OCI-LY1 (cell line): ENCODE measurements at regions not wholly inside any gene's neighbourhood (a gene's known extent, or its start where the extent isn't known, plus 50 kb on each side); places are given as distances from the start of the nearest gene placed in this dataset.

Source experiments
- H2AFZ ChIP-seq: fragments of 200-600 bp; sonication (generic), shearing (Covaris generic); 2 replicates; pipeline ENCODE4 v1.6.0; 2014; ENCODE audit warnings: antibody characterized with exemption, mild to moderate bottlenecking, low read length
- H3F3A ChIP-seq: fragments of 200-600 bp; sonication (generic), shearing (Covaris generic); 2 replicates; pipeline ENCODE4 v1.6.0; 2014; ENCODE audit warnings: mild to moderate bottlenecking, antibody characterized with exemption, low read length, moderate library complexity; ENCODE audit not compliant: insufficient read depth
- H3K27ac ChIP-seq: fragments of 200-600 bp; sonication (generic); 2 replicates; pipeline ENCODE4 v1.5.1; 2014; ENCODE audit warnings: low read length, mixed run types, mild to moderate bottlenecking, low read depth; ENCODE audit not compliant: poor library complexity, severe bottlenecking
- H3K27me3 ChIP-seq: fragments of 200-600 bp; sonication (generic); 2 replicates; pipeline ENCODE4 v1.6.0; 2014; ENCODE audit warnings: antibody characterized with exemption, mild to moderate bottlenecking, low read length, moderate library complexity; ENCODE audit not compliant: insufficient read depth
- H3K36me3 ChIP-seq: fragments of 200-600 bp; sonication (generic); 2 replicates; pipeline ENCODE4 v1.6.1; 2014; ENCODE audit warnings: mild to moderate bottlenecking, antibody characterized with exemption, low read length, moderate library complexity, mixed read lengths; ENCODE audit not compliant: insufficient read depth
- H3K4me1 ChIP-seq: fragments of 200-600 bp; sonication (generic); 2 replicates; pipeline ENCODE4 v1.5.1; 2014; ENCODE audit warnings: mild to moderate bottlenecking, low read length, moderate library complexity; ENCODE audit not compliant: insufficient read depth, severe bottlenecking
- H3K4me2 ChIP-seq: fragments of 200-600 bp; sonication (generic), shearing (Covaris generic); 2 replicates; pipeline ENCODE4 v1.6.1; 2014; ENCODE audit warnings: low read length
- H3K4me3 ChIP-seq: fragments of 200-600 bp; sonication (generic); 2 replicates; pipeline ENCODE4 v1.5.1; 2014; ENCODE audit warnings: low read length, low read depth, mild to moderate bottlenecking, mixed read lengths; ENCODE audit not compliant: poor library complexity, severe bottlenecking
- H3K79me2 ChIP-seq: fragments of 200-600 bp; shearing (Covaris generic); 2 replicates; pipeline ENCODE4 v1.6.1; 2016; ENCODE audit warnings: mixed run types, low read length, mixed read lengths; ENCODE audit not compliant: insufficient read depth
- H3K9ac ChIP-seq: fragments of 200-600 bp; sonication (generic), shearing (Covaris generic); 2 replicates; pipeline ENCODE4 v1.6.1; 2014; ENCODE audit warnings: mild to moderate bottlenecking, low read length, mixed read lengths
- H3K9me2 ChIP-seq: fragments of 200-600 bp; sonication (generic), shearing (Covaris generic); 2 replicates; pipeline ENCODE4 v1.6.1; 2014; ENCODE audit warnings: low read depth, mild to moderate bottlenecking, low read length, mixed read lengths
- H3K9me3 ChIP-seq: fragments of 200-600 bp; shearing (Covaris generic); 2 replicates; pipeline ENCODE4 v1.6.1; 2014; ENCODE audit warnings: low read length, mixed read lengths
- H4K20me1 ChIP-seq: fragments of 200-600 bp; sonication (generic), shearing (Covaris generic); 2 replicates; pipeline ENCODE4 v1.6.0; 2016; ENCODE audit warnings: mild to moderate bottlenecking, low read length; ENCODE audit not compliant: insufficient read depth
- EZH2 ChIP-seq: fragments of 200-600 bp; sonication (generic), shearing (Covaris generic); IDR thresholded peaks from 2 replicates; pipeline ENCODE4 v1.8.0; 2017; ENCODE audit warnings: borderline replicate concordance, mixed run types, mild to moderate bottlenecking, antibody characterized with exemption, low read length, moderate library complexity, mixed read lengths
- TF ChIP-seq, protein P1 (sequence below): fragments of 200-600 bp; sonication (generic), shearing (Covaris generic); IDR thresholded peaks from 2 replicates; pipeline ENCODE4 v1.5.1; 2017; ENCODE audit warnings: mild to moderate bottlenecking, antibody characterized with exemption, low read length, moderate library complexity, mixed read lengths

DNA sequence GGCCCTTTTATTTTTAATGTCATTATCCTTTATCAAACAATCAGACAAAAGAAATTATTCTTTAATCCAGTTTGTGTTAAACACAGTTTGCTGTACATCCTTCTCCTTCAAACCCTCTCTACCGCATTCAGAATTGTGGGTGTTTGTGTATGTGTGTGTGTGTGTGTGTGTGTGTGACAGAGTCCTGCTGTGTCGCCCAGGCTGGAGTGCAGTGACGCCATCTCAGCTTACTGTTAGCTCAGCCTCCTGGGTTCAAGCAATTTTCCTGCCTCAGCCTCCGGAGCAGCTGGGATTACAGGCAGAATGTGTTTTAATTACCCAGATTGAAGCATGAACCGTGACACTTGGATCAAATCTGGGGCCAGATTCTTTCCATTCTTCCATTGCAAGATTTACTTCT lies 723.7 kb downstream of the DCDC2C start:
- no peaks in the 10 kb centered on the region for H3K9me3 ChIP-seq
- H3K27ac ChIP-seq = no peak overlapping the region
- H3F3A ChIP-seq = no peaks in the 10 kb centered on the region

GRCh38 chr2:4445821-4446220 lies 742.4 kb downstream of the DCDC2C start:
- H3F3A ChIP-seq = no peaks in the 10 kb centered on the region
- H3K27me3 ChIP-seq = no peaks in the 10 kb centered on the region
- no peak overlapping the region for H2AFZ ChIP-seq
- no peaks in the 10 kb centered on the region for H3K79me2 ChIP-seq
- H4K20me1 ChIP-seq = no peaks in the 10 kb centered on the region
- no peaks in the 10 kb centered on the region for H3K9me2 ChIP-seq
- H3K36me3 ChIP-seq = no peaks in the 10 kb centered on the region
- H3K4me2 ChIP-seq = no peak overlapping the region
- H3K9ac ChIP-seq = no peak overlapping the region
- no peaks in the 10 kb centered on the region for H3K9me3 ChIP-seq
- TF ChIP-seq, protein P1, sequence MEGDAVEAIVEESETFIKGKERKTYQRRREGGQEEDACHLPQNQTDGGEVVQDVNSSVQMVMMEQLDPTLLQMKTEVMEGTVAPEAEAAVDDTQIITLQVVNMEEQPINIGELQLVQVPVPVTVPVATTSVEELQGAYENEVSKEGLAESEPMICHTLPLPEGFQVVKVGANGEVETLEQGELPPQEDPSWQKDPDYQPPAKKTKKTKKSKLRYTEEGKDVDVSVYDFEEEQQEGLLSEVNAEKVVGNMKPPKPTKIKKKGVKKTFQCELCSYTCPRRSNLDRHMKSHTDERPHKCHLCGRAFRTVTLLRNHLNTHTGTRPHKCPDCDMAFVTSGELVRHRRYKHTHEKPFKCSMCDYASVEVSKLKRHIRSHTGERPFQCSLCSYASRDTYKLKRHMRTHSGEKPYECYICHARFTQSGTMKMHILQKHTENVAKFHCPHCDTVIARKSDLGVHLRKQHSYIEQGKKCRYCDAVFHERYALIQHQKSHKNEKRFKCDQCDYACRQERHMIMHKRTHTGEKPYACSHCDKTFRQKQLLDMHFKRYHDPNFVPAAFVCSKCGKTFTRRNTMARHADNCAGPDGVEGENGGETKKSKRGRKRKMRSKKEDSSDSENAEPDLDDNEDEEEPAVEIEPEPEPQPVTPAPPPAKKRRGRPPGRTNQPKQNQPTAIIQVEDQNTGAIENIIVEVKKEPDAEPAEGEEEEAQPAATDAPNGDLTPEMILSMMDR = no peak
- no peak for TF ChIP-seq EZH2
- no peak overlapping the region for H3K4me3 ChIP-seq
- peaks cover 14% of the 10 kb centered on the region for H3K4me1 ChIP-seq
- H3K27ac ChIP-seq = peak overlapping the region; percentile 61

More for the DNA sequence above, 723.7 kb downstream of the DCDC2C start:
- TF ChIP-seq EZH2 = no peak
- TF ChIP-seq, protein P1 = no peak
- Histone ChIP-seq H3K4me1 (no peaks in the 10 kb centered on the region), H3K4me3 (no peak overlapping the region), H3K9me2 (no peaks in the 10 kb centered on the region), H3K79me2 (no peaks in the 10 kb centered on the region), H3K27me3 (0 out of 2 replicates have a peak, but pooled peaks cover 2% of the 10 kb centered on the region), H3K36me3 (no peaks in the 10 kb centered on the region), H3K4me2 (no peak overlapping the region), H4K20me1 (no peaks in the 10 kb centered on the region), H3K9ac (no peak overlapping the region), H2AFZ (no peak overlapping the region)

- Histone ChIP-seq H3F3A (no peaks in the 10 kb centered on the region), H3K4me1 (no peaks in the 10 kb centered on the region), H3K9me2 (no peaks in the 10 kb centered on the region), H3K79me2 (no peaks in the 10 kb centered on the region), H3K9ac (no peak overlapping the region), H2AFZ (no peak overlapping the region), H3K36me3 (no peaks in the 10 kb centered on the region), H4K20me1 (no peaks in the 10 kb centered on the region), H3K4me2 (no peak overlapping the region), H3K4me3 (no peak overlapping the region), H3K27me3 (no peaks in the 10 kb centered on the region), H3K9me3 (no peaks in the 10 kb centered on the region), H3K27ac (no peak overlapping the region)
- TF ChIP-seq, protein P1 = no peak
- no peak for TF ChIP-seq EZH2
These were observed 751.5 kb downstream of the DCDC2C start for GRCh38 chr2:4454907-4455306.
